GM12872 (cell line): ENCODE measurements at regions not wholly inside any gene's neighbourhood (a gene's known extent, or its start where the extent isn't known, plus 50 kb on each side); places are given as distances from the start of the nearest gene placed in this dataset.

Experiments used
- CTCF ChIP-seq: IDR thresholded peaks from 3 replicates; pipeline ENCODE4 v1.5.1; 2011; ENCODE audit warnings: low read depth, mild to moderate bottlenecking, low read length, moderate library complexity; ENCODE audit not compliant: insufficient read depth

GRCh38 chr12:60263161-60263560 is 667.3 kb downstream of the SLC16A7 start:
- TF ChIP-seq CTCF: no peak

- TF ChIP-seq CTCF: no peak
Observed at GRCh38 chr12:60263836-60264493, 668.1 kb downstream of the SLC16A7 start.

GRCh38 chr12:60265741-60266140 is 669.9 kb downstream of the SLC16A7 start:
- TF ChIP-seq CTCF: no peak

GRCh38 chr12:60266381-60266852 is 670.6 kb downstream of the SLC16A7 start:
- no peak for TF ChIP-seq CTCF

- no peak for TF ChIP-seq CTCF
Observed at GRCh38 chr12:60269611-60270269, 673.9 kb downstream of the SLC16A7 start.

- no peak for TF ChIP-seq CTCF
Observed at GRCh38 chr12:60271816-60272215, 676.0 kb downstream of the SLC16A7 start.

GRCh38 chr12:60278209-60278608 is 682.4 kb downstream of the SLC16A7 start:
- no peak for TF ChIP-seq CTCF
